H9 (cell line): ENCODE measurements at regions not wholly inside any gene's neighbourhood (a gene's known extent, or its start where the extent isn't known, plus 50 kb on each side); places are given as distances from the start of the nearest gene placed in this dataset.
A peak's percentile ranks its signal among the peaks of the same experiment; 100 is the strongest.

ENCODE experiments used
- DNase-seq: peaks from one replicate; pipeline ENCODE4 v3.0.0-alpha.2; 2017
- H2AFZ ChIP-seq: one replicate; pipeline ENCODE4 v1.6.1; 2013; ENCODE audit warnings: mild to moderate bottlenecking, low read length, control low read depth, moderate library complexity
- H2AK5ac ChIP-seq: 2 replicates; pipeline ENCODE4 v1.6.1; 2013; ENCODE audit warnings: low read length, control low read depth, mixed read lengths; ENCODE audit not compliant: insufficient read length
- H2BK120ac ChIP-seq: one replicate; pipeline ENCODE4 v1.6.1; 2013; ENCODE audit warnings: low read depth, mild to moderate bottlenecking, low read length, control low read depth, inconsistent platforms; ENCODE audit not compliant: poor library complexity, severe bottlenecking
- H2BK12ac ChIP-seq: 2 replicates; pipeline ENCODE4 v1.6.1; 2013; ENCODE audit warnings: low read length, control low read depth, mixed read lengths, low read depth; ENCODE audit not compliant: insufficient read length
- H2BK15ac ChIP-seq: 2 replicates; pipeline ENCODE4 v1.6.1; 2013; ENCODE audit warnings: low read depth, low read length, control low read depth
- H2BK20ac ChIP-seq: one replicate; pipeline ENCODE4 v1.6.1; 2013; ENCODE audit warnings: low read depth, mild to moderate bottlenecking, low read length, control low read depth, inconsistent platforms; ENCODE audit not compliant: poor library complexity, severe bottlenecking
- H2BK5ac ChIP-seq: 2 replicates; pipeline ENCODE4 v1.6.1; 2013; ENCODE audit warnings: low read length, control low read depth, mixed read lengths; ENCODE audit not compliant: insufficient read length
- H3K14ac ChIP-seq: 2 replicates; pipeline ENCODE4 v1.6.1; 2013; ENCODE audit warnings: low read length, control low read depth; ENCODE audit not compliant: insufficient read depth
- H3K18ac ChIP-seq: 2 replicates; pipeline ENCODE4 v1.6.1; 2013; ENCODE audit warnings: low read depth, mild to moderate bottlenecking, mixed read lengths, low read length, control low read depth; ENCODE audit not compliant: insufficient read length
- H3K23ac ChIP-seq: 2 replicates; pipeline ENCODE4 v1.6.1; 2013; ENCODE audit warnings: low read length, control low read depth, mixed read lengths, low read depth; ENCODE audit not compliant: insufficient read length
- H3K23me2 ChIP-seq: 2 replicates; pipeline ENCODE4 v1.6.1; 2013; ENCODE audit warnings: low read depth, mild to moderate bottlenecking, mixed read lengths, low read length, control low read depth; ENCODE audit not compliant: insufficient read length, poor library complexity, severe bottlenecking
- H3K27ac ChIP-seq: 2 replicates; pipeline ENCODE4 v1.5.1; 2013; ENCODE audit warnings: low read length, control low read depth, mixed read lengths, low read depth; ENCODE audit not compliant: insufficient read length
- H3K27me3 ChIP-seq: 2 replicates; pipeline ENCODE4 v1.6.1; 2013; ENCODE audit warnings: low read length, control low read depth, inconsistent platforms; ENCODE audit not compliant: insufficient read depth
- H3K4ac ChIP-seq: 2 replicates; pipeline ENCODE4 v1.6.1; 2013; ENCODE audit warnings: low read depth, mild to moderate bottlenecking, control low read depth, inconsistent platforms, low read length, moderate library complexity
- H3K4me1 ChIP-seq: 2 replicates; pipeline ENCODE4 v1.6.1; 2013; ENCODE audit warnings: low read length, control low read depth, inconsistent platforms; ENCODE audit not compliant: insufficient read depth
- H3K4me2 ChIP-seq: 2 replicates; pipeline ENCODE4 v1.6.1; 2013; ENCODE audit warnings: low read length, control low read depth, mixed read lengths; ENCODE audit not compliant: insufficient read length, insufficient read depth
- H3K56ac ChIP-seq: 2 replicates; pipeline ENCODE4 v1.6.1; 2013; ENCODE audit warnings: low read depth, mild to moderate bottlenecking, mixed read lengths, low read length, control low read depth; ENCODE audit not compliant: insufficient read length
- H3K79me1 ChIP-seq: 2 replicates; pipeline ENCODE4 v1.6.1; 2013; ENCODE audit warnings: low read depth, mild to moderate bottlenecking, moderate library complexity, low read length, control low read depth, inconsistent platforms; ENCODE audit not compliant: insufficient read depth, poor library complexity, severe bottlenecking
- H3K79me2 ChIP-seq: 2 replicates; pipeline ENCODE4 v1.6.1; 2013; ENCODE audit warnings: low read length, control low read depth, inconsistent platforms; ENCODE audit not compliant: insufficient read depth
- H3K9ac ChIP-seq: 2 replicates; pipeline ENCODE4 v1.6.1; 2013; ENCODE audit warnings: low read length, control low read depth, mixed read lengths; ENCODE audit not compliant: insufficient read length; ENCODE audit errors: extremely low read depth
- H3K9me3 ChIP-seq: one replicate; pipeline ENCODE4 v1.6.1; 2013; ENCODE audit warnings: low read depth, low read length, inconsistent platforms; ENCODE audit not compliant: control insufficient read depth
- H3T11ph ChIP-seq: one replicate; pipeline ENCODE4 v1.6.1; 2013; ENCODE audit warnings: mild to moderate bottlenecking, low read length, control low read depth, inconsistent platforms
- H4K20me1 ChIP-seq: one replicate; pipeline ENCODE4 v1.6.1; 2013; ENCODE audit not compliant: control insufficient read depth, insufficient read length, insufficient read depth
- H4K5ac ChIP-seq: 2 replicates; pipeline ENCODE4 v1.6.1; 2013; ENCODE audit warnings: low read depth, mild to moderate bottlenecking, mixed read lengths, low read length, control low read depth; ENCODE audit not compliant: insufficient read length
- H4K8ac ChIP-seq: replicated peaks from 2 replicates; pipeline ENCODE4 v1.6.1; 2013; ENCODE audit warnings: low read length, control low read depth, mixed read lengths, low read depth; ENCODE audit not compliant: insufficient read length
- H4K91ac ChIP-seq: 2 replicates; pipeline ENCODE4 v1.6.1; 2013; ENCODE audit warnings: low read depth, mild to moderate bottlenecking, moderate library complexity, mixed read lengths, low read length, control low read depth; ENCODE audit not compliant: insufficient read length
- H3K27ac Mint-ChIP-seq, 3 experiments: 2 replicates in 2 of 3; 3 replicates in 1 of 3; pipeline ENCODE4 v1.8.0; 2020 to 2021; ENCODE audit warnings: mixed read lengths in 3 of 3, mild to moderate bottlenecking in 1 of 3, moderate library complexity in 1 of 3
- H3K27me3 Mint-ChIP-seq: 2 replicates; pipeline ENCODE4 v1.8.0; 2021; ENCODE audit warnings: low read depth, mild to moderate bottlenecking, moderate library complexity, mixed read lengths
- H3K36me3 Mint-ChIP-seq, 3 experiments: 2 replicates in 2 of 3; 3 replicates in 1 of 3; pipeline ENCODE4 v1.8.0; 2020 to 2021; ENCODE audit warnings: low read depth in 3 of 3, mixed read lengths in 3 of 3; ENCODE audit not compliant: insufficient read depth in 1 of 3
- H3K4me1 Mint-ChIP-seq, 2 experiments: 2 replicates each; pipeline ENCODE4 v1.8.0; 2020; ENCODE audit warnings: mixed read lengths in 2 of 2
- H3K4me3 Mint-ChIP-seq, 2 experiments: 2 replicates in 1 of 2; 3 replicates in 1 of 2; pipeline ENCODE4 v1.8.0; 2020 to 2021; ENCODE audit warnings: mild to moderate bottlenecking in 2 of 2, mixed read lengths in 2 of 2, moderate library complexity in 1 of 2
- H3K9me3 Mint-ChIP-seq, 2 experiments: 2 replicates in 1 of 2; 3 replicates in 1 of 2; pipeline ENCODE4 v1.8.0; 2020; ENCODE audit warnings: mild to moderate bottlenecking in 2 of 2, mixed read lengths in 2 of 2, moderate library complexity in 1 of 2
- CTCF ChIP-seq: fragments of 200-600 bp; sonication (generic); conservative IDR thresholded peaks from 3 replicates; pipeline ENCODE4 v1.8.0; 2021; ENCODE audit warnings: antibody characterized with exemption, mild to moderate bottlenecking
- WGBS: extraction: QIAGEN DNeasy Blood & Tissue Kit; methylation state at CpG from one replicate; pipeline ENCODE4 v1.1.7; 2013; ENCODE audit warnings: missing lambda C conversion rate, low lambda C conversion rate, mixed read lengths; ENCODE audit not compliant: insufficient read length; ENCODE audit errors: extremely low coverage; 5-methylcytosine and 5-hydroxymethylcytosine counted together

GRCh38 chr20:47886454-47887041, 101.3 kb upstream of the SULF2 start:
- H3K79me2 ChIP-seq: no peaks in the 10 kb centered on the region
- no peak overlapping the region for H2BK12ac ChIP-seq
- H3K9ac ChIP-seq: no peak overlapping the region
- H3K36me3 Mint-ChIP-seq: no peaks in the 10 kb centered on the region
- H4K20me1 ChIP-seq: no peaks in the 10 kb centered on the region
- no peak overlapping the region for H3K23ac ChIP-seq
- no CpG with 5 or more reads among the region's 18 CpGs for WGBS
- no peaks in the 10 kb centered on the region; a peak in 1 of 5 replicates for H3K9me3 Mint-ChIP-seq
- H3K56ac ChIP-seq: no peak overlapping the region
- H3K27me3 ChIP-seq: no peaks in the 10 kb centered on the region
- H3K79me1 ChIP-seq: no peaks in the 10 kb centered on the region
- no peak overlapping the region for H4K91ac ChIP-seq
- H2BK20ac ChIP-seq: no peak overlapping the region
- peaks cover 0 to 3% of the 10 kb centered on the region in 2 experiments; a peak in 1 of 4 replicates for H3K4me1 Mint-ChIP-seq
- no peaks in the 10 kb centered on the region for H3K4me1 ChIP-seq
- no peak for DNase-seq
- no peak overlapping the region for H3K4me3 Mint-ChIP-seq
- H3K27ac Mint-ChIP-seq: peak overlapping the region in 1 of 3 experiments; percentile 86; a peak in 2 of 7 replicates
- H3K18ac ChIP-seq: no peak overlapping the region
- TF ChIP-seq CTCF: no peak
- peaks cover 5% of the 10 kb centered on the region for H3K27me3 Mint-ChIP-seq
- H2AK5ac ChIP-seq: no peak overlapping the region
- H2BK120ac ChIP-seq: no peak overlapping the region
- no peaks in the 10 kb centered on the region for H3K9me3 ChIP-seq
- H2BK15ac ChIP-seq: no peak overlapping the region
- H3T11ph ChIP-seq: no peak overlapping the region
- no peak overlapping the region for H4K8ac ChIP-seq
- no peaks in the 10 kb centered on the region for H3K23me2 ChIP-seq
- no peak overlapping the region for H3K4me2 ChIP-seq
- H2AFZ ChIP-seq: no peak overlapping the region
- no peak overlapping the region for H4K5ac ChIP-seq
- H3K14ac ChIP-seq: no peak overlapping the region
- no peak overlapping the region for H2BK5ac ChIP-seq
- no peak overlapping the region for H3K4ac ChIP-seq
- no peak overlapping the region for H3K27ac ChIP-seq
